ENCODE measurements at regions not wholly inside any gene's neighbourhood (a gene's known extent, or its start where the extent isn't known, plus 50 kb on each side); places are given as distances from the start of the nearest gene placed in this dataset.
"Not testable (repeated sequence)": the region's sequence is repeated elsewhere in the genome, so short reads cannot be mapped to it uniquely, and the experiment has no call there.

DNA sequence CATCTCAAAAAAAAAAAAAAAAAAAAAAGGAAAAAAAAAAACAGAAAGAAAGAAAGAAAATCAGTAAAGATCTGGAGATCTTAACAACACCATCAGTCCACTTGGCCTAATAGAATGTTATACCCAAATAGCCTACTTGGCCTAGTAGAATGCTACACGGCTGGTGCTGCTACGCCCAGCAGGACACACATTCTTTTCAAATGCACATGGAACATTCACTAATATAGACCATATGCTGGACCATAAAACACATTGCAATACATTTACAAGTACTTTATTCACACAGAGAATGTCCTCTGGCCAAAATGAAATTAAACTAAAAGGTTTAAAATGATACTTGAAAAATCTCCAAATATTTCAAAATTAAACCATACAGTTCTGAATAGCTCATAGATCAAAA lies 80.0 kb upstream of the TNFAIP3 start:
- no peak for DNase-seq

DNA sequence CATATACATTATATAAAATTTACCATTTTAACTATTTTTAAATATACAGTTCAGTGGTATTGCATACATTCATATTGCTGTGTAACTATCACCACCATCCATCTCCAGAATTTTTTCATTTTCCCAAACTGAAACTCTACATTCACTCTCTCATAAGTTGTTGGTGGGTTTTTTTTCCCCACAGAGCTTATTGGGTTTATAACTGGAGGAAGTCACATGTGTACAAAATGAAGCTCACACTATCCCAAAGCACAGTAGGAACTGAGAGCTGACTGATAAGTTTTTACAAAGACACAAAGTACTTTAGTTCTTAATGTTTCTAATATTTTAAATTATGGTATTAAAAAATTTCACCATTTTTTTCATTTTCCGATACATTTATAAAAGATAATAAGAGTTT lies 78.8 kb upstream of the TNFAIP3 start:
- DNase-seq = no peak

GRCh38 chr6:137791281-137792159 lies 75.5 kb upstream of the TNFAIP3 start:
- no peak for DNase-seq

DNA sequence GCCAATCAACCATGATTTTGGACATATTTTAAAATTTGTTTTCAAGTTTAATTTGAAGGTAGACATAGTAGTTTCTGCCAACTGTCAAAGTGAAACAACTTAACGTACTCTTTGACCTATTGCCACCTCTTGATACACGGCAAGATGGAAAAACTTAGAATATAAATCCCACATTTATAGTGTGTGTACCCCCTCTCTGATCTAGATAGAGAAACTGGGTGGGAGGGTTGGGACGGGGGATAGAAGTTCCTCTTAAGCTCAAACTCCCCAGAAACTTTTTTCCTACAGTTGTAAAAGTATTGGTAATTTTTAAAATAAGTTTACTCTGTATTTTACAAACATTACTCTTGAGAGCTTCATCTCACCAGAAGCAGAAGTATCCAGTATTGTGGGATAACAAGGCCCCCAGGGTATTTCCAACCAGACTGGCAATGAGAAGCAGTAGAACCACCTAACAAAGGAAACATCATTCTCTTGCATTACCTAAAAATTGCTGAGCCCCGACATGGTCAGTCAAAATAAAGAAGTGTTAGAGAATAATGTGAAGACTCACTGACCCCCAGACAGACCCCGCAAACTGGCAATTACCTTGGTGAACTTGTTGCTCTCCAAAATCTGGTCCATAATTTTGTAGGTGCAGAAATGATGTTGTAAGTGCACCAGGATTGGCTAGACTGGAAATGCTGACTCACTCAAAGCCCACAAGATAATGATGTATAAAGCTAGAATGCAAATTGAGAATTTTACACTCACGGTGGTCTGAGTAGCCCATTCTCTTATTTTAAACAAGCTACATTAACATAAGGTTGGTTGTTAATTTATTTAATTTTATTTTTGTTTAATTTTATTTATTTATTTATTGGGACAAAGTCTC lies 74.7 kb upstream of the TNFAIP3 start:
- no peak for DNase-seq

GRCh38 chr6:137793805-137794515 lies 73.1 kb upstream of the TNFAIP3 start:
- DNase-seq = no peak

- no peak for DNase-seq
Observed at GRCh38 chr6:137794516-137795201, 72.4 kb upstream of the TNFAIP3 start.

GRCh38 chr6:137795501-137795900 lies 71.6 kb upstream of the TNFAIP3 start:
- DNase-seq = no peak

DNA sequence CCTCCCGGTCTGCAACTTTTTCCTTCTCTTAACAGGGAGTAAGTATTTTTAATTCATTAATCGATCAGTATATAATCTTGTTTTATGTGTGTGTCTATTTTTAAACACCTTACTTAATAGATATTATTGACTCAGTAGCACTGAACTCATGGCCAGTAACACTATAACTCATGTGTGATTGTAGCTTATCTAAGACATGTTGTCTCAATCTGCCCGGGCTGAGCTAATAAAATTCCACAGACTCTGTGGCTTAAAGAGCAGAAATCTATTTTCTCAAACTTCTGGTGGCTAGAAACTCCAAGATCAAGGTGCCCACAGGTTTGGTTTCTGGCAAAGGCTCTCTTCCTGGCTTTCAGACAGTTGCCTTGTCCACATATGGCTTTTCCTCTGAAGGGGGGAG lies 68.8 kb upstream of the TNFAIP3 start:
- DNase-seq = no peak

DNA sequence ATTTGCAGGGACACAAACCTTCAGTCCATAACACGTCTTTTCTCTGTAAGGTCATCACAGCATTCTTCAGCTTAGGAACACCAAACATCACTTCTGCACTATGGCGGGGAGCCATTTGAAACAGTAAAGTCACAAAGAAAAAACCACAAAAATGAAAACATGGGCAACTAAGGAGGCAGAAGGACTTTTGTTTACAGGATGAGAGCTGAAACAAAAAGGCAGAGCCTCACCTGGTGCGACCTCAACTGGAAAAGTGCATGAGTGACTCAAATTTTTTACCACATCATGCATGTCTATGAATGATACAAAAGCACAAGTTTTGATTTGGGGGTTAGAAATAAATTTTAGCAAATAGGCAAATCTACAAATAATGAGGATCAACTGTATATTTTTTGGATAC lies 68.2 kb upstream of the TNFAIP3 start:
- no peak for DNase-seq

DNA sequence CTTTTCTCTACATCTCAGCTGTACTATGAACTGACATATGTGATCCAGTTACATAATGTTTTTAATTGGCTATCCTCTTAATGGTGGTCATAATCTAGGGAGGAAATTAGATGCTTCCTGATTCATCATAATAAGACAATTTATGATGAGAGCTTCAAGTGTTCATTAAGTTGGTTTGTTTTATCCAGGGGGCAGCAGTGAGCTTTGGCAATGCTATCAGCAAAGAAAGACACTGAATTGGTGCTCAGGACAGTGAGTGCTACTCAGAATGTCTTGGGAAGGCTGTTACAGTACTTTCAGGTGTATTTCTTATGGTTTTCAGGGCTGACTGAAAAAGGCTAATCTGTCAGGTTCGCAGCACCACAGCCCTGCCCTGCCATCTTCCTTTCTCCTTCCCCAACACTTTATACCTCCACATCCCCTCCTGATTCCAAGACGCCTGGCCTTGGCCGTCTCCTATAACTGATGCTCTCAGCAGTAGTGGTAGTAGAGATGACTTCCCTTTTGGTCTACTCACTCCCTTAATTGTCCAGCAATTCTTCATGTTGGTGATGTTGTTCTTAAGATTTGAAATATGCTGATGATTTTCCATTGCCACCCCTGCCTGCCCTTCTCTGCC lies 67.0 kb upstream of the TNFAIP3 start:
- DNase-seq = no peak

GRCh38 chr6:137800762-137801161 lies 66.3 kb upstream of the TNFAIP3 start:
- no peak for DNase-seq

DNA sequence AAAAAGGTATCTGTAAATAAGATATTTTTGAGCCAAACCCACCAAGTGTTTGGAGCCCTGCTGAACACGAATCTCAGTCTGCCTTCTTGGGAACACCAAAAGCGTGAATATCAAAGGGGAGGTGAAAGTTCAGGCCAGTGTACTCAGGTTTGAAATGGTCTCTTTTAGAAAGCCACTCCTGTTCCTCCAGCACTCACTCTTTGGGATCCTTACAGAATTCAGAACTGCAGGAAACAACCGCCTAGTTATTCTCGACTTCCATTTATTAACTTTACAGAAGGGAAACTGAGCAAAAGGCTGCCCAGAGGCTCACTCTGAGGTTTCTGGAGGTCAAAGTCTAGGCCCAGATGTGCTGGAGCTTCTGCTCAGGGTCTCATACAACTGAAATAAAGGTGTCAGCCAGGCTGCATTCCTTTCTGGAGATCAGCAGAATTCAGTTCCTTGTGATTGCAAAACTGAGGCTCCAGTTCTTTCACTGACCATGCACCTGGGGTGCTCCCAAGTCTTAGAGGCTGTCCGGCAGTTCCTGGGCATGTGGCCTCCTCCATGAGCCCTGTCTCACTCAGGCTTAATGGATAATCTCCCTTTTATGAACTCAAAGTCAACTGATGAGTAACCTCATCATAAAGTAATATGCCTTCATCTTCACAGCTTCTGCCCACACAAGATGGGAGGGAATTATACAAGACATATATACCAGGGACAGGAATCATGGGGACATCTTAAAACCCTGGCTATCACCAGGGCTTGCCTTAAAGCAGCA lies 65.5 kb upstream of the TNFAIP3 start:
- DNase-seq = no peak

DNA sequence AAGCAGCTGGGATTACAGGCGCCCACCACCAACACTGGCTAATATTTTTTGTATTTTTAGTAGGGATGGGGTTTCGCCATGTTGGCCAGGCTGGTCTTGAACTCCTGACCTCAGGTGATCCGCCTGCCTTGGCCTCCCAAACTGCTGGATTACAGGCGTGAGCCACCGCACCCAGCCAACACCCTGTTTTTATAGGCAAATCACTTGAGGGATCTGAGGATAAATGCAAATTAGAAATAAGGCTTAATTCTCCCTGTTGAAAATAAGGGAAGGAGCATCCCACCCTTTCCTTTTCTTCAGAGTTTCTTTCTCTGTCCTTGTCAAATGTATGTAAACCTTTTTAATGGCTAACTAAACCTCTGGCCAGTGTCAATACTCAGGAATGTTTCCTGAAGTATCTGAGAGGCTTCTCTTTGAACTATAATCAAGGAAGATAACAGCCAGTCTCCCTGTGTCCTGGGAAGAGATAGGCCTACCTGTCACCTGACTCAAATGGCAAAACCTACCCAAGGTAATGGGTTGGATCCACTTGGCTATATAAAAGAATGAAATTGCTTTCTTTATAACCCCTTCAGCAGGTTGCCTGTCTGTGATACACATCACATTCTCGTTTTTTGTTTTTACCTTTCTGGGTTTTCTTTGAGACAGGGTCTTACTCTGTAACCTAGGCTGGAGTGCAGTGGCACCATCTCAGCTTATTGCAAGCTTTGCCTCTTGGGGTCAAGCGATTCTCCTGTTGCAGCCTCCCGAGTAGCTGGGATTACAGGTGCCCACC lies 64.5 kb upstream of the TNFAIP3 start:
- DNase-seq = no peak

- no peak for DNase-seq
Observed at GRCh38 chr6:137804637-137805036, 62.4 kb upstream of the TNFAIP3 start.

GRCh38 chr6:137805622-137806021 lies 61.4 kb upstream of the TNFAIP3 start:
- no peak for DNase-seq

GRCh38 chr6:137806914-137807682 lies 60.0 kb upstream of the TNFAIP3 start:
- DNase-seq = no peak

GRCh38 chr6:137808191-137808590 lies 58.9 kb upstream of the TNFAIP3 start:
- DNase-seq = no peak

- DNase-seq = no peak
Observed at GRCh38 chr6:137808836-137809315, 58.2 kb upstream of the TNFAIP3 start.

DNA sequence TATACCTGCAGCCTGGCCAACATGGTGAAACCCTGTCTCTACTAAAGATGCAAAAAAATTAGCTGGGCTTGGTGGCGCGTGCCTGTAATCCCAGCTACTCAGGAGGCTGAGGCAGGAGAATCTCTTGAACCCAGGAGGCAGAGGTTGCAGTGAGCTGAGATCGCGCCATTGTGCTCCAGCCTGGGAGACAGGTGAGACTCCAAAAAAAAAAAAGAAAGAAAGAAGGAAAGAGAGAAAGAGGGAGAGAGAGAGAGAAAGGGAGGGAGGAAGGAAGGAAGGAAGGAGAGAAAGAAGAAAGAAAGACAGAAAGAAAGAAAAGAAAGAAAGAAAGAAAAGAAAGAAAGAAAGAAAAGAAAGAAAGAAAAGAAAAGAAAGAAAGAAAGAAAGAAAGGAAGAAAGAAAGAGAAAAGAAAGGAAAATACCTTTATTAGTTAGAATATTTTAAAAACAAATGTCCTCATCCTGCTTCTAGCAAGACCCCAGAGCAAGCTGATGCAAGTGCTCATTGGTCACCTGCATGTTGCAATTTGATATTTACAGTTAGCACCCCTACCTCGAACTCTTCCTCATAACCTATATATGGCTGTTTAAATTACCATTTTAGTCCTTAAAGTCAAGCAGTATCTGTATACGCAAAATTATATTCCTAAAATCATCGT lies 57.0 kb upstream of the TNFAIP3 start:
- DNase-seq = not testable (repeated sequence)

Data from femur (tissue), 1 donor.